ENCODE measurements at regions not wholly inside any gene's neighbourhood (a gene's known extent, or its start where the extent isn't known, plus 50 kb on each side); places are given as distances from the start of the nearest gene placed in this dataset.

DNA sequence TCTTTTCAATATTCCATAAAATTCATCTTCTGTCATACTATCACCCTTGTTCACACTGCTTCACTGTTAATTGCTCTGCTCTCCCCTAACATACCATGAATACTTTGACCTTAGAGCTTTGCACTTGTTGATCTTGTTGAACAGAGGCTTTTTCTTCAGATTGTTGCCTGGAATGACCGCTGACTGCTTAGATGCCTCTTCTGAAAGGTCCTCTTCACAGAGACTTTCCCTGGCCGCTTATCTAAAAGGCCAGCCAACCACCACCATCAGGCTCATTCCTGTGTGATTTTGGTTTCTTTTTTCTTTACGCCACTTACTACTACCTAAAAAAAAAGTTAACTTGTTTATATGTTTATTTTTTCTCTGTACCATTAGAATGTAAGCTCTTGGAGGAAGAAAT, 667.7 kb downstream of the STPG2 start:
- no peak for FAIRE-seq
- no peak for DNase-seq (ENCODE audit: insufficient read length, low spot score)
- TF ChIP-seq, protein P1, sequence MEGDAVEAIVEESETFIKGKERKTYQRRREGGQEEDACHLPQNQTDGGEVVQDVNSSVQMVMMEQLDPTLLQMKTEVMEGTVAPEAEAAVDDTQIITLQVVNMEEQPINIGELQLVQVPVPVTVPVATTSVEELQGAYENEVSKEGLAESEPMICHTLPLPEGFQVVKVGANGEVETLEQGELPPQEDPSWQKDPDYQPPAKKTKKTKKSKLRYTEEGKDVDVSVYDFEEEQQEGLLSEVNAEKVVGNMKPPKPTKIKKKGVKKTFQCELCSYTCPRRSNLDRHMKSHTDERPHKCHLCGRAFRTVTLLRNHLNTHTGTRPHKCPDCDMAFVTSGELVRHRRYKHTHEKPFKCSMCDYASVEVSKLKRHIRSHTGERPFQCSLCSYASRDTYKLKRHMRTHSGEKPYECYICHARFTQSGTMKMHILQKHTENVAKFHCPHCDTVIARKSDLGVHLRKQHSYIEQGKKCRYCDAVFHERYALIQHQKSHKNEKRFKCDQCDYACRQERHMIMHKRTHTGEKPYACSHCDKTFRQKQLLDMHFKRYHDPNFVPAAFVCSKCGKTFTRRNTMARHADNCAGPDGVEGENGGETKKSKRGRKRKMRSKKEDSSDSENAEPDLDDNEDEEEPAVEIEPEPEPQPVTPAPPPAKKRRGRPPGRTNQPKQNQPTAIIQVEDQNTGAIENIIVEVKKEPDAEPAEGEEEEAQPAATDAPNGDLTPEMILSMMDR (IDR thresholded peaks at IDR 0.05; ENCODE audit: insufficient read depth, missing control alignments), result no peak

DNA sequence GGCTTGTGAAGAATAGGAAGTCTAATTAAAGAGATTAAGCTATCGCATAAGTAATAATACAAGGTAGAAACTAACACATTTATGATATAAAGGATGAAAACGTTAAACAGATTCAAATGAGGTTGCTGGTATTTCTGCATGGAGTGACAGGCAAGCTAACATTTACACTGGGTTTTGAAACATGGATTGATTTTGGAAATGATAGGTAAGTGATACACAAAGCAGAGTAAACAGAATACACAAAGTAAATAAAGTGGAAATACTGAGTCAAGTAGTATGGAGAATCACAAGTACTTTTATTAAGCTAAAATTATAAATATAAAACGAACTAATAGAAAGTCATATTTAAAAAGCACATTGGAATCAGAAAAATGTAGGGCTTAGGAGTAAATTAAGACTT, 665.3 kb downstream of the STPG2 start:
- TF ChIP-seq, protein P1 (IDR thresholded peaks at IDR 0.05; ENCODE audit: insufficient read depth, missing control alignments), result no peak
- no peak for DNase-seq (ENCODE audit: insufficient read length, low spot score)
- FAIRE-seq, result no peak

DNA sequence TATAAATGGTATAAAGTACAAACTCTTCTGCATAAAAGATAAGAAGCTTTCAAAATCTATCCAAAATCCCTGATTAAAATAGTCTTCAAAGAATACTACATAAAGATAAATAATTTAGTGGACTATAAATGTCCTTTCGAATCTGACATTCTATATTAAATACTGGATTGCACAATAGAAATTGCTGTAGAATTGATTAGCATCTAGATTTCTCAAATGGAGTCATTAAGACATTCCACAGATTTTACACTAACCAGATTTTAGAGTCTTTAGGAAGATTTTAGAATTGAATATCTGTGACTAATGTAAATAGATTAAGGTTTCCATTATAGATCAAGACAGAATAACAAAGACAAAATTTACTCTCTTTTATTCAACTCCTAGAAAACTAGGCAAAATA, 663.9 kb downstream of the STPG2 start:
- TF ChIP-seq, protein P1 (IDR thresholded peaks at IDR 0.05; ENCODE audit: insufficient read depth, missing control alignments), result no peak
- FAIRE-seq, result no peak
- DNase-seq (ENCODE audit: insufficient read length, low spot score), result no peak

DNA sequence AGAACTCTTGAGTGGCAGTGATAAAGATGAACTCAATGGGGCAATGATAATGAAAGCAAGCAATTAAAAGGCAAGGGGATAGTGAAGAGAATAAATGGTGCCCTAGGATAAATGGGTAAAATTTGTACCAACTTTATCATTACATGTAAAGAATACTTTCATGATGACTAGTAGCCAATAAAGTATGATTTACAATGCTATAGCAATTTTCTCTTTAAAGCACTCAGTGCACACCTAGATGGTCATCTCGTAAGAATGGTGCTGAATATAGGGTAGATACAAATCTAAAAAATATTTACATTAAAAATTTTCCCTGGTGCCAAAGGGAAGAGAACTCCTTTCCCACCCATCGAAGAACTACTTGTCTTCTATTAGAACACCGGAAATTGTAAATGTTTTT, 651.4 kb downstream of the STPG2 start:
- DNase-seq (ENCODE audit: insufficient read length, low spot score), result no peak
- TF ChIP-seq, protein P1 (IDR thresholded peaks at IDR 0.05; ENCODE audit: insufficient read depth, missing control alignments), result no peak
- no peak for FAIRE-seq

DNA sequence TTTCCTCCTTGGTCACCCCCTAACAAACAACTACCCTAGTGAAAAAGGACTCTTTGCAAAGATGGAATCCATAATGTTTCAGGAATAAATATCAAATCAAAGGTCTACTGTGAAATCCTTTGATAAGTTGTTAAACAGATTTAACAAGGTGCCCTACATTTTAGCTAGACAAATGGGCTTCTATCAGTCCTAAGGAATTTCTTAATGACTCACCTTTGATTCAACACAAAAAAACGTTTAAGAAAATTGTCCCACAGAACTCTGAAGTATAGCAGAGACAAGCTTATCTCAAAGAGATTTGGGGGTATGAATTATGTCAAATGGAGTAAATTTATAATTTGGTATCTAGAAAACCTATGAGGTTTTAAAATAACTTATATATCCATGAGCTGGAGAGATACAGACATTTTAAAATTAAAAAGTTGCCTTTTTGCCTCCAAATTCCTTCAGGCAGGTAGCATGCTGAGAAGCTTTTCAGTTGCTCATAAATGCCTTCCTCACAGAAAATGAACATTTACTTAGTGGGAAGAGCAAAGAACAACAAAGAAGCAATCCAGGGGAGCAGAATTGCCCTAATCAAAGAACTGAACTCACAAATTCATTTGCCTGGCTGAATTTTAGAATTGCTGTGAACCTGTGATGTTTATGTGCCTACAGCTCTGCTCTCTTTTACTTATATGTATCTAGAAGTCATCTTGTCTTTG, 649.3 kb downstream of the STPG2 start:
- FAIRE-seq, result no peak
- no peak for DNase-seq (ENCODE audit: insufficient read length, low spot score)
- TF ChIP-seq, protein P1 (IDR thresholded peaks at IDR 0.05; ENCODE audit: insufficient read depth, missing control alignments), result no peak

DNA sequence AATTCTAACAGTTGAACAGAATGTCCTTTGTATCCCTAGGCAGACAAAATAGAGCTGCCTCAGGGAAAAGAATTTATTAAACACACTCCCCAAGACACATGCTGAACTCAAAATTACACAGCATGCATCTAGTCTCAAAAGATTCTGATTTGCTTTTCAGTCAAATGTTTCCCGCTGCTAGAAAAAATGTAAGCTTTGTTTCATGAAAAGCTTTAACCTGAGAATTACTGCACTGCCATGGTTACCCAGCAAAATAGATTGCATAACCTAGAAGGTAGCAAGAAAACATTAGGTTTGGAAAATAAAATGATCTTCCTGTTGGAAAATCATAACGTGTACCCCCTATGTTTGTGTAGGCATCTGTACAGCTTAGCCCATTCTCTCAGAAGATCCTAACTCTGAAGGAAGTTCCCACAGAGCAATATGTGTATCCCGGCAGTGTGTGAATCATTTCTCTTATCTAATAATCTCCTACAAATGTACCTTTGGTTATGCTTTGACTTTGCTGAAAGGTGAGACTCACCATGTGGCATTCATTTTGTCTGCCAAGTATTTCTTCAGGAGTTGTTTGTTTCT, 646.9 kb downstream of the STPG2 start:
- DNase-seq (ENCODE audit: insufficient read length, low spot score) (no peak), FAIRE-seq (no peak)
- TF ChIP-seq, protein P1 (IDR thresholded peaks at IDR 0.05; ENCODE audit: insufficient read depth, missing control alignments), result no peak

DNA sequence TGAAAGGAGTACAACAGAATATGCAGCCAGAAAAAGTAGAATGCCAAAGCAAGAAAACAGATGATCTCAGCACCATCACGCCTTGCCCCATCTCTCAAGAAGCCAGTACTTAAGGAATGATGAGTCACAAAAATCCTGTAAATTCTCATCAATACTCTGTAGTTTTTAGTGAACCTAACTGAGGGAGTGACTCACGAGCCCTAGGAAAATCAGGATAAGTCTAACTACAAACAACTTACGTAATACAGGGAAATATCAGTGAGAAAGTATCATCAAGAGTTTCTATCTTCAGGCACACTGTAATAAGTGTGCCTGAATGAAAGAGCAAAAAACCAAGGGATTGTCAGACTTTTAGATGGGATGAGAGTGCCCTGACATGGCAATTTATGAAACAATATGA, 644.4 kb downstream of the STPG2 start:
- FAIRE-seq (no peak), DNase-seq (ENCODE audit: insufficient read length, low spot score) (no peak)
- TF ChIP-seq, protein P1 (IDR thresholded peaks at IDR 0.05; ENCODE audit: insufficient read depth, missing control alignments), result no peak
